GM18499 (cell line): ENCODE measurements at regions not wholly inside any gene's neighbourhood (a gene's known extent, or its start where the extent isn't known, plus 50 kb on each side); places are given as distances from the start of the nearest gene placed in this dataset.
"Not testable (repeated sequence)": the region's sequence is repeated elsewhere in the genome, so short reads cannot be mapped to it uniquely, and the experiment has no call there.

ENCODE experiments used
- ATAC-seq: cut with Tn5 transposase; IDR thresholded peaks from one replicate; pipeline ENCODE4 v1.9.1; 2021; ENCODE audit warnings: moderate number of reproducible peaks; ENCODE audit not compliant: insufficient read depth, unreplicated experiment

GRCh38 chr4:153098427-153098826 is 105.8 kb upstream of the TRIM2 start:
- ATAC-seq = no peak

- no peak for ATAC-seq
These were observed 104.7 kb upstream of the TRIM2 start for GRCh38 chr4:153099391-153100140.

GRCh38 chr4:153106736-153107135 is 97.5 kb upstream of the TRIM2 start:
- not testable (repeated sequence) for ATAC-seq

- no peak for ATAC-seq
These were observed 97.0 kb upstream of the TRIM2 start for GRCh38 chr4:153107246-153107645.

- ATAC-seq = no peak
These were observed 94.9 kb upstream of the TRIM2 start for GRCh38 chr4:153109296-153109849.

- ATAC-seq = no peak
These were observed 93.5 kb upstream of the TRIM2 start for GRCh38 chr4:153110739-153111138.

GRCh38 chr4:153111426-153112040 is 92.7 kb upstream of the TRIM2 start:
- no peak for ATAC-seq

- ATAC-seq = no peak
These were observed 92.2 kb upstream of the TRIM2 start for GRCh38 chr4:153112041-153112441.

- no peak for ATAC-seq
These were observed 91.0 kb upstream of the TRIM2 start for GRCh38 chr4:153113061-153113837.

GRCh38 chr4:153113838-153114105 is 90.5 kb upstream of the TRIM2 start:
- no peak for ATAC-seq

GRCh38 chr4:153114771-153115321 is 89.4 kb upstream of the TRIM2 start:
- ATAC-seq = no peak

GRCh38 chr4:153115322-153116290 is 88.6 kb upstream of the TRIM2 start:
- ATAC-seq = no peak

- no peak for ATAC-seq
These were observed 88.0 kb upstream of the TRIM2 start for GRCh38 chr4:153116291-153116680.

- no peak for ATAC-seq
These were observed 87.4 kb upstream of the TRIM2 start for GRCh38 chr4:153116801-153117200.

GRCh38 chr4:153117554-153117953 is 86.7 kb upstream of the TRIM2 start:
- no peak for ATAC-seq

GRCh38 chr4:153119626-153120025 is 84.6 kb upstream of the TRIM2 start:
- ATAC-seq = no peak

- no peak for ATAC-seq
These were observed 84.0 kb upstream of the TRIM2 start for GRCh38 chr4:153120235-153120634.

- ATAC-seq = no peak
These were observed 81.4 kb upstream of the TRIM2 start for GRCh38 chr4:153122855-153123254.

- ATAC-seq = no peak
These were observed 78.1 kb upstream of the TRIM2 start for GRCh38 chr4:153126137-153126536.
